Psoas muscle (tissue), 7 donors: ENCODE measurements at regions not wholly inside any gene's neighbourhood (a gene's known extent, or its start where the extent isn't known, plus 50 kb on each side); places are given as distances from the start of the nearest gene placed in this dataset.

Experiments
- ATAC-seq, 4 donors: fragments of 200-7000 bp; cut with Tn5 transposase; one replicate each; pipeline ENCODE4 v1.9.1; 2020; ENCODE audit warnings: moderate library complexity in 3 of 4, mild to moderate bottlenecking in 2 of 4
- DNase-seq, 2 donors: peaks; one replicate each; pipeline ENCODE4 v3.0.0-alpha.2; 2020
- H3K27ac ChIP-seq: fragments of 200-600 bp; one replicate; pipeline ENCODE4 v1.8.0; 2022
- H3K27me3 ChIP-seq, 3 donors: fragments of 200-600 bp in 1 of 3; one replicate each; pipeline versions ENCODE4 v1.6.1 to v1.8.0; 2013 to 2022; ENCODE audit warnings: low read length in 2 of 3, mild to moderate bottlenecking in 2 of 3, moderate library complexity in 1 of 3; ENCODE audit not compliant: insufficient read depth in 3 of 3
- H3K36me3 ChIP-seq, 2 donors: fragments of 200-600 bp in 1 of 2; one replicate each; pipeline versions ENCODE4 v1.6.1 to v1.8.0; 2013 to 2022; ENCODE audit warnings: low read depth in 1 of 2, mild to moderate bottlenecking in 1 of 2, moderate library complexity in 1 of 2; ENCODE audit not compliant: insufficient read depth in 1 of 2
- H3K4me1 ChIP-seq: fragments of 200-600 bp; one replicate; pipeline ENCODE4 v1.8.0; 2022
- H3K4me3 ChIP-seq: fragments of 200-600 bp; one replicate; pipeline ENCODE4 v1.8.0; 2022; ENCODE audit warnings: mild to moderate bottlenecking
- H3K9me3 ChIP-seq: fragments of 200-600 bp; one replicate; pipeline ENCODE4 v1.8.0; 2022
- CTCF ChIP-seq: fragments of 200-600 bp; IDR thresholded peaks from one replicate; pipeline ENCODE4 v1.8.0; 2022; ENCODE audit warnings: antibody characterized with exemption
- WGBS, 3 donors: extraction: QIAGEN DNeasy Blood & Tissue Kit; methylation state at CpG; one replicate each; pipeline versions ENCODE4 v1.1.6 to v1.1.7; 2013; 5-methylcytosine and 5-hydroxymethylcytosine counted together
- intact Hi-C, 2 donors: fragments of 100-400 bp; cut with DNase I; formaldehyde crosslinking; loops; one replicate each; pipeline versions ENCODE4 v1.11.0 to v1.14.2; 2022
- donor health status: healthy with polysubstance abuse.
- donor health status: DM: no; HTN: no; CAD: no; lungs with moderate emphysema.
- donor health status: Bipolar disorder and iron deficiency.
- donor health status: healthy.
- donor health status: DM: yes; HTN: yes; CAD: no.
- donor health status: DM: no; HTN: no; CAD: no.
- donor health status: DM: yes; HTN: yes; CAD: no.

GRCh38 chr4:53913771-53914170 is 150.6 kb downstream of the CHIC2 start:
- intact Hi-C loops, result no loop called here
- Histone ChIP-seq H3K4me3 (no peak overlapping the region), H3K9me3 (no peaks in the 10 kb centered on the region), H3K4me1 (peaks cover 5% of the 10 kb centered on the region), H3K36me3 (no peaks in the 10 kb centered on the region), H3K27ac (no peak overlapping the region), H3K27me3 (no peaks in the 10 kb centered on the region)
- WGBS, 3 donors, result 91 to 97% (median 93%) methylated on average over 3 of the region's 3 CpGs
- ATAC-seq, result no peak
- no peak for TF ChIP-seq CTCF
- DNase-seq, result no peak

- H3K4me1 ChIP-seq, result peaks cover 8% of the 10 kb centered on the region
- ATAC-seq, result no peak
- H3K36me3 ChIP-seq, result no peaks in the 10 kb centered on the region
- no peak for DNase-seq
- no peak overlapping the region for H3K4me3 ChIP-seq
- 91 to 93% (median 91%) methylated on average over 5 of the region's 5 CpGs for WGBS, 3 donors
- H3K9me3 ChIP-seq, result no peaks in the 10 kb centered on the region
- intact Hi-C loops, result no loop called here
- TF ChIP-seq CTCF, result no peak
- no peak overlapping the region for H3K27ac ChIP-seq
- peaks cover 0 to 5% (median 0%) of the 10 kb centered on the region in 3 donors for H3K27me3 ChIP-seq
Observed at GRCh38 chr4:53912766-53913497, 151.5 kb downstream of the CHIC2 start.

- H3K9me3 ChIP-seq, result no peaks in the 10 kb centered on the region
- DNase-seq (no peak), ATAC-seq (peak; percentile 85 to 94 (median 89))
- peak overlapping the region; percentile 44 for H3K4me3 ChIP-seq
- H3K36me3 ChIP-seq, result no peaks in the 10 kb centered on the region
- peaks cover 0 to 16% (median 0%) of the 10 kb centered on the region in 3 donors for H3K27me3 ChIP-seq
- 5 to 9% (median 6%) methylated on average over 8 of the region's 8 CpGs for WGBS, 3 donors
- no peak overlapping the region for H3K27ac ChIP-seq
- intact Hi-C loops, result loop anchor here (2.0 to 10.0 kb wide), 5 partner anchors 204 to 424 kb away; partner anchors contain the start of gene PDGFRA (in 1 of the 2)
- TF ChIP-seq CTCF, result peak; percentile 68
- H3K4me1 ChIP-seq, result peaks cover 19% of the 10 kb centered on the region
Observed at GRCh38 chr4:53908661-53909078, 155.7 kb downstream of the CHIC2 start.

GRCh38 chr4:53907772-53908171 is 156.6 kb downstream of the CHIC2 start:
- Histone ChIP-seq H3K27me3 (peaks cover 0 to 17% (median 0%) of the 10 kb centered on the region in 3 donors), H3K4me1 (peaks cover 19% of the 10 kb centered on the region), H3K4me3 (no peak overlapping the region), H3K36me3 (no peaks in the 10 kb centered on the region), H3K9me3 (no peaks in the 10 kb centered on the region), H3K27ac (no peak overlapping the region)
- DNase-seq (no peak), ATAC-seq (no peak)
- 64 to 74% (median 70%) methylated on average over 5 of the region's 5 CpGs for WGBS, 3 donors
- TF ChIP-seq CTCF, result no peak
- intact Hi-C loops, result loop anchor here (2.0 to 10.0 kb wide), 5 partner anchors 203 to 423 kb away; partner anchors contain the start of gene PDGFRA (in 1 of the 2)
